Fibroblast of lung (primary cell): ENCODE measurements at regions not wholly inside any gene's neighbourhood (a gene's known extent, or its start where the extent isn't known, plus 50 kb on each side); places are given as distances from the start of the nearest gene placed in this dataset.

Source experiments
- DNase-seq, 2 donors: peaks; one replicate each; pipeline versions ENCODE4 v3.0.0 to v3.0.0-alpha.2; 2010; ENCODE audit warnings: low read depth in 2 of 2
- H2AFZ ChIP-seq: 2 replicates; pipeline ENCODE4 v1.5.1; 2012; ENCODE audit warnings: low read length, control low read depth, inconsistent platforms
- H3K27ac ChIP-seq: 2 replicates; pipeline ENCODE4 v1.5.1; 2011; ENCODE audit warnings: low read length, control low read depth; ENCODE audit not compliant: insufficient read depth
- H3K27me3 ChIP-seq: 2 replicates; pipeline ENCODE4 v1.5.1; 2011; ENCODE audit warnings: mild to moderate bottlenecking, low read length; ENCODE audit not compliant: control insufficient read depth, insufficient read depth
- H3K36me3 ChIP-seq: 2 replicates; pipeline ENCODE4 v1.5.1; 2011; ENCODE audit warnings: low read length; ENCODE audit not compliant: control insufficient read depth, insufficient read depth
- H3K4me1 ChIP-seq: 2 replicates; pipeline ENCODE4 v1.5.1; 2011; ENCODE audit warnings: low read length; ENCODE audit not compliant: control insufficient read depth, insufficient read depth; ENCODE audit errors: extremely low read depth
- H3K4me2 ChIP-seq: 2 replicates; pipeline ENCODE4 v1.5.1; 2011; ENCODE audit warnings: low read length, control low read depth; ENCODE audit not compliant: insufficient read depth; ENCODE audit errors: extremely low read depth
- H3K4me3 ChIP-seq, 4 experiments: fragments of 200-600 bp in 1 of 4; sonication (generic) in 1 of 4; replicated peaks in 1 of 4; 2 replicates each; pipeline ENCODE4 v1.5.1; 2011 to 2016; ENCODE audit warnings: low read length in 4 of 4, low read depth in 3 of 4, mild to moderate bottlenecking in 3 of 4, control low read depth in 2 of 4, inconsistent platforms in 1 of 4, mixed read lengths in 1 of 4; ENCODE audit not compliant: insufficient read depth in 1 of 4; ENCODE audit errors: control extremely low read depth in 1 of 4
- H3K79me2 ChIP-seq: 2 replicates; pipeline ENCODE4 v1.5.1; 2012; ENCODE audit warnings: mild to moderate bottlenecking, low read length, inconsistent platforms; ENCODE audit not compliant: control insufficient read depth, insufficient read depth
- H3K9ac ChIP-seq: 2 replicates; pipeline ENCODE4 v1.5.1; 2011; ENCODE audit warnings: mild to moderate bottlenecking, low read length, control low read depth; ENCODE audit not compliant: insufficient read depth
- H3K9me3 ChIP-seq: 2 replicates; pipeline ENCODE4 v1.5.1; 2012; ENCODE audit warnings: low read depth, low read length; ENCODE audit not compliant: control insufficient read depth, insufficient read depth
- H4K20me1 ChIP-seq: 2 replicates; pipeline ENCODE4 v1.5.1; 2011; ENCODE audit warnings: low read length; ENCODE audit not compliant: control insufficient read depth, insufficient read depth; ENCODE audit errors: extremely low read depth
- CTCF ChIP-seq, 2 donors: IDR thresholded peaks in 1 of 2; conservative IDR thresholded peaks in 1 of 2; 1 replicate in 1 of 2; 2 replicates in 1 of 2; pipeline ENCODE4 v1.5.1; 2011 to 2012; ENCODE audit warnings: low read length in 2 of 2, control low read depth in 1 of 2, inconsistent platforms in 1 of 2, low read depth in 1 of 2, mild to moderate bottlenecking in 1 of 2
- EZH2 ChIP-seq: IDR thresholded peaks from 2 replicates; pipeline ENCODE4 v1.5.1; 2012; ENCODE audit warnings: low read length, control low read depth, mild to moderate bottlenecking; ENCODE audit errors: missing control alignments

DNA sequence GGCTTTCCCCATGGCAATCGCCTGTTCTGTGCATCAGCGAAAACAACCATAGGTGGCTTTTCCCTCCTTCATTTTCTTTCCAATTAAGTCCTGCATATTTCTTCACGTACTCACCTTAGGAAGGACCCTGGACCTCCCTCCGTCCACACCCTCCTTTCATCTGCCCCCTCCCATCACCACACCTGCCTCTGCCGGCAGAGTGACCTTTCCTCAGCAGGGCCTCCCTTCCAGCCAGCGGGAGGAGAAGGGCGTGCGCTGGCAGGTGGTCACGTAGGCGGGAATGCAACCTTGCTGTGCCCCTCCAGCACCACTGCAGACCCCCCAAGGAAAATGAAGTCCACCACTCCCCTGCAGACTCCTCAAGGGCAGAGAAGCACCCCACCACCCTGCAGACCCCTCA, 61.1 kb downstream of the GSX1 start:
- Histone ChIP-seq H3K36me3 (no peaks in the 10 kb centered on the region), H3K27me3 (no peaks in the 10 kb centered on the region), H3K27ac (no peak overlapping the region), H3K4me2 (no peak overlapping the region), H3K4me1 (no peaks in the 10 kb centered on the region), H2AFZ (no peak overlapping the region), H3K79me2 (no peaks in the 10 kb centered on the region), H3K4me3 (no peak overlapping the region), H4K20me1 (no peaks in the 10 kb centered on the region), H3K9me3 (no peaks in the 10 kb centered on the region), H3K9ac (no peak overlapping the region)
- DNase-seq: no peak
- no peak for TF ChIP-seq EZH2

GRCh38 chr13:27853861-27854260, 61.6 kb downstream of the GSX1 start:
- TF ChIP-seq EZH2: no peak
- TF ChIP-seq CTCF (conservative IDR thresholded peaks at IDR 0.05 in 1 of 2, IDR thresholded peaks at IDR 0.05 in 1 of 2; ENCODE audit: low read depth in 1 of 2, low read length in 2 of 2): no peak
- no peak overlapping the region for H3K9ac ChIP-seq
- no peak overlapping the region for H3K4me3 ChIP-seq
- no peaks in the 10 kb centered on the region for H3K79me2 ChIP-seq
- H3K4me2 ChIP-seq: no peak overlapping the region
- H4K20me1 ChIP-seq: no peaks in the 10 kb centered on the region
- DNase-seq: no peak
- no peaks in the 10 kb centered on the region for H3K4me1 ChIP-seq
- H2AFZ ChIP-seq: no peak overlapping the region
- H3K36me3 ChIP-seq: no peaks in the 10 kb centered on the region
- no peaks in the 10 kb centered on the region for H3K9me3 ChIP-seq
- no peaks in the 10 kb centered on the region for H3K27me3 ChIP-seq
- H3K27ac ChIP-seq: no peak overlapping the region

GRCh38 chr13:27854606-27855005, 62.3 kb downstream of the GSX1 start:
- H3K4me3 ChIP-seq: no peak overlapping the region
- no peaks in the 10 kb centered on the region for H3K79me2 ChIP-seq
- H3K9ac ChIP-seq: no peak overlapping the region
- H3K4me2 ChIP-seq: no peak overlapping the region
- no peak for DNase-seq
- H3K27ac ChIP-seq: no peak overlapping the region
- no peaks in the 10 kb centered on the region for H3K36me3 ChIP-seq
- H3K9me3 ChIP-seq: no peaks in the 10 kb centered on the region
- no peaks in the 10 kb centered on the region for H3K4me1 ChIP-seq
- H2AFZ ChIP-seq: no peak overlapping the region
- H4K20me1 ChIP-seq: no peaks in the 10 kb centered on the region
- H3K27me3 ChIP-seq: no peaks in the 10 kb centered on the region
- TF ChIP-seq CTCF (conservative IDR thresholded peaks at IDR 0.05 in 1 of 2, IDR thresholded peaks at IDR 0.05 in 1 of 2; ENCODE audit: low read depth in 1 of 2, low read length in 2 of 2) (no peak), EZH2 (no peak)
